GM12801 (cell line): ENCODE measurements at regions not wholly inside any gene's neighbourhood (a gene's known extent, or its start where the extent isn't known, plus 50 kb on each side); places are given as distances from the start of the nearest gene placed in this dataset.

Experiments
- CTCF ChIP-seq: IDR thresholded peaks from one replicate; pipeline ENCODE4 v1.5.1; 2011; ENCODE audit warnings: control low read depth; ENCODE audit not compliant: insufficient read length; ENCODE audit errors: extremely low read depth

- TF ChIP-seq CTCF: no peak
Measured at GRCh38 chr1:199932462-199932861, 95.0 kb upstream of the NR5A2 start.

GRCh38 chr1:199936441-199936840 lies 91.1 kb upstream of the NR5A2 start:
- TF ChIP-seq CTCF: no peak

DNA sequence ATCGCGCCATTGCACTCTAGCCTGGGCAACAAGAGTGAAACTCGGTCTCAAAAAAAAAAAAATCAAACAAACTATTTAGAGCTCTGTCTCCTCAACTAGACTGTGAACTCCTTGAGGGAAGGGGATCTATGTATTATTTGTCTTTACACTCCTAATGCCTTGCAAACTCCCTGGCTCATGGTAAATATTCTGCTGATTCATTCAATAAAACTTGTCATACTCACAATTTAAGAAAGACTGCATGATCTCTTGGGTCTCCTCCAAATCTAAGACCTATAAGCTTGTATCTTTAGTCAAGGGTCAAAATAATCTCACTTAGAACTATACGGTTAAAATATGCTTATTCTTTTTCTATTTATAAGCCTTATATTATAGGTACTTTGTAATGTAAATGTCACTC lies 90.3 kb upstream of the NR5A2 start:
- TF ChIP-seq CTCF: no peak

- no peak for TF ChIP-seq CTCF
Measured at GRCh38 chr1:199937661-199938060, 89.8 kb upstream of the NR5A2 start.

GRCh38 chr1:199944986-199945385 lies 82.5 kb upstream of the NR5A2 start:
- TF ChIP-seq CTCF: no peak

DNA sequence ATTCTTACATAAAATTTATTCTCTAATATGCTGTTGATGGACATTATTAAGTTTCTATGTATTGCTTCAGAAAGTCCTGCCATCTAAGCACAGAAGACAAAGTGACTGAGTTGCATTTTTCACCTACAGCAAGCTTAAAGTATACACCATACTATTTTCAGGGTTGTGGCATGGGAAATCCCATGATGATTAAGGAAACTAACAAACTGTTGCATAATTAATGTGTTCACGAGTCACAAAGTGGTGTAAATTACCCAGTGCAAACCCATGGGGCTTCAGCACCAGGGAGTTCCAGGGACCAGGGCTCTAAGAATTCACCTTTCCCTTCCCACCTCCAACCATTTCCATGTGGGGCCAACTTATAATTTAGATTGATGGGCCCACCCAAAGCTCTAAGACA lies 81.9 kb upstream of the NR5A2 start:
- no peak for TF ChIP-seq CTCF

DNA sequence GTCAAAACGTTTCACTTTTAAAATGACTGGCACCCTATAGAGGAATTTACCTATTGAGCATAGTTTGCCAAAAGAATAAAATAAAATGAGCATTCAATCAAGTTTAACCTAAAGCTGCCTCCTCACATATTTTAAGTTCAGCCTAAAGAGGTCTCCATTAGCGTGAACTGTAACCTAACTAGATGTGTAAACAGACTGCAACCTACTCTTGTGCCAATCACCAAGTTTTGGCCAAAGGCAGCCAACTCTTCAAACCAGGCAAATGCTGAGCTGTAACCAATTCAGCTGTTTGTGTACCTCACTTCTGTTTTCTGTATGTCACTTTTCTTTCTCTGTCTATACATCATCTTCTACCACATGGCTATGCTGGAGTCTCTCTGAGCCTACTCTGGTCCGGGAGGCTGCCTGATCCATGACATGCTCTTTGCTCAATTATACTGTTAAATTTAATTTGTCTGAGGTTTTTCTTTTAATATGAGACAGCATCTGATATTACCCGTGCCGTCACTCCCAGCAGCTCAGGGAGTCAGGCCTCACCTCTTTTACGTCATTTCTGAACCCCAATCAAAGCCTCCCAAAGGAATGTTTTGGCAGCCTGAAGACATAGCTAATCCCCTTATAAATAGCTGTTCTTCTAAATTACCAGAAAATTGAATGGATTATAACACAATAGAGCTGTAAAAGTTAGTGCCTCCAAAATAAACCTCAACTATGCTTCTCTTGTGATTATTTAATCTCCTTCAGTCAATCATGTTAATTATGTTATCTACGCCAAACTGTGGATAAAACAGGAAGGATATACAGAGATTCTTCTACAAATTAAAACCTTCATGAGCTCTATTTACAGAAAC lies 81.0 kb upstream of the NR5A2 start:
- no peak for TF ChIP-seq CTCF
